Mesendoderm (in vitro differentiated cells): ENCODE measurements at regions not wholly inside any gene's neighbourhood (a gene's known extent, or its start where the extent isn't known, plus 50 kb on each side); places are given as distances from the start of the nearest gene placed in this dataset.

Experiments used
- DNase-seq: peaks from one replicate; pipeline ENCODE4 v3.0.0; 2013
- H2AK5ac ChIP-seq: 2 replicates; pipeline ENCODE4 v1.6.1; 2013; ENCODE audit warnings: low read length, inconsistent platforms
- H2BK120ac ChIP-seq: 2 replicates; pipeline ENCODE4 v1.6.1; 2013; ENCODE audit warnings: low read depth, mild to moderate bottlenecking, low read length, moderate library complexity, mixed read lengths
- H2BK15ac ChIP-seq: replicated peaks from 2 replicates; pipeline ENCODE4 v1.6.1; 2013; ENCODE audit warnings: low read depth, mild to moderate bottlenecking, moderate library complexity
- H2BK5ac ChIP-seq: 2 replicates; pipeline ENCODE4 v1.6.1; 2013; ENCODE audit warnings: low read length, inconsistent platforms
- H3K18ac ChIP-seq: 2 replicates; pipeline ENCODE4 v1.6.1; 2013; ENCODE audit warnings: mild to moderate bottlenecking, low read length, mixed read lengths
- H3K23ac ChIP-seq: one replicate; pipeline ENCODE4 v1.6.1; 2013; ENCODE audit warnings: low read length
- H3K27ac ChIP-seq: 2 replicates; pipeline ENCODE4 v1.5.1; 2013; ENCODE audit warnings: low read depth, mild to moderate bottlenecking, inconsistent platforms, low read length, moderate library complexity
- H3K27me3 ChIP-seq: 2 replicates; pipeline ENCODE4 v1.6.1; 2013; ENCODE audit warnings: low read length, control low read depth, mild to moderate bottlenecking, inconsistent platforms; ENCODE audit not compliant: insufficient read depth, poor library complexity
- H3K36me3 ChIP-seq: 2 replicates; pipeline ENCODE4 v1.6.1; 2013; ENCODE audit warnings: low read length, inconsistent platforms; ENCODE audit not compliant: control insufficient read depth, insufficient read depth
- H3K4ac ChIP-seq: one replicate; pipeline ENCODE4 v1.6.1; 2013; ENCODE audit warnings: low read depth, mild to moderate bottlenecking, low read length, moderate library complexity
- H3K4me1 ChIP-seq: 2 replicates; pipeline ENCODE4 v1.6.1; 2013; ENCODE audit warnings: low read depth, low read length, inconsistent platforms; ENCODE audit not compliant: control insufficient read depth
- H3K4me2 ChIP-seq: 2 replicates; pipeline ENCODE4 v1.6.1; 2013; ENCODE audit warnings: low read length
- H3K4me3 ChIP-seq: 2 replicates; pipeline ENCODE4 v1.5.1; 2013; ENCODE audit warnings: mild to moderate bottlenecking, low read length
- H3K56ac ChIP-seq: one replicate; pipeline ENCODE4 v1.6.1; 2013; ENCODE audit warnings: low read length
- H3K79me1 ChIP-seq: 2 replicates; pipeline ENCODE4 v1.6.1; 2013; ENCODE audit warnings: low read length, inconsistent platforms
- H3K79me2 ChIP-seq: 2 replicates; pipeline ENCODE4 v1.6.1; 2013; ENCODE audit warnings: mild to moderate bottlenecking, low read length; ENCODE audit not compliant: control insufficient read depth, insufficient read depth
- H3K9ac ChIP-seq: 2 replicates; pipeline ENCODE4 v1.6.1; 2013; ENCODE audit warnings: low read length, inconsistent platforms
- H4K5ac ChIP-seq: one replicate; pipeline ENCODE4 v1.6.1; 2013; ENCODE audit warnings: low read length
- H4K8ac ChIP-seq: one replicate; pipeline ENCODE4 v1.6.1; 2013; ENCODE audit warnings: low read depth, mild to moderate bottlenecking, control low read depth, low read length, moderate library complexity
- WGBS: extraction: QIAGEN DNeasy Blood & Tissue Kit; methylation state at CpG from one replicate; pipeline ENCODE4 v1.1.7; 2013; ENCODE audit warnings: low lambda C conversion rate, missing lambda C conversion rate; ENCODE audit not compliant: insufficient coverage; ENCODE audit errors: extremely low coverage; 5-methylcytosine and 5-hydroxymethylcytosine counted together

GRCh38 chr9:86531971-86532640 is 177.9 kb upstream of the TUT7 start:
- H3K18ac ChIP-seq, result no peak overlapping the region
- no peak overlapping the region for H3K4ac ChIP-seq
- no peak overlapping the region for H2BK120ac ChIP-seq
- H3K4me1 ChIP-seq, result no peaks in the 10 kb centered on the region
- no CpG with 5 or more reads among the region's 4 CpGs for WGBS
- H4K8ac ChIP-seq, result no peak overlapping the region
- H3K27me3 ChIP-seq, result no peaks in the 10 kb centered on the region
- H3K56ac ChIP-seq, result no peak overlapping the region
- no peak overlapping the region for H2BK5ac ChIP-seq
- no peaks in the 10 kb centered on the region for H3K79me1 ChIP-seq
- H3K79me2 ChIP-seq, result no peaks in the 10 kb centered on the region
- no peak overlapping the region for H3K4me2 ChIP-seq
- DNase-seq, result no peak
- no peak overlapping the region for H2AK5ac ChIP-seq
- no peak overlapping the region for H2BK15ac ChIP-seq
- H3K23ac ChIP-seq, result no peak overlapping the region
- no peak overlapping the region for H4K5ac ChIP-seq
- no peak overlapping the region for H3K27ac ChIP-seq
- H3K9ac ChIP-seq, result no peak overlapping the region
- H3K4me3 ChIP-seq, result no peak overlapping the region
- no peaks in the 10 kb centered on the region for H3K36me3 ChIP-seq

DNA sequence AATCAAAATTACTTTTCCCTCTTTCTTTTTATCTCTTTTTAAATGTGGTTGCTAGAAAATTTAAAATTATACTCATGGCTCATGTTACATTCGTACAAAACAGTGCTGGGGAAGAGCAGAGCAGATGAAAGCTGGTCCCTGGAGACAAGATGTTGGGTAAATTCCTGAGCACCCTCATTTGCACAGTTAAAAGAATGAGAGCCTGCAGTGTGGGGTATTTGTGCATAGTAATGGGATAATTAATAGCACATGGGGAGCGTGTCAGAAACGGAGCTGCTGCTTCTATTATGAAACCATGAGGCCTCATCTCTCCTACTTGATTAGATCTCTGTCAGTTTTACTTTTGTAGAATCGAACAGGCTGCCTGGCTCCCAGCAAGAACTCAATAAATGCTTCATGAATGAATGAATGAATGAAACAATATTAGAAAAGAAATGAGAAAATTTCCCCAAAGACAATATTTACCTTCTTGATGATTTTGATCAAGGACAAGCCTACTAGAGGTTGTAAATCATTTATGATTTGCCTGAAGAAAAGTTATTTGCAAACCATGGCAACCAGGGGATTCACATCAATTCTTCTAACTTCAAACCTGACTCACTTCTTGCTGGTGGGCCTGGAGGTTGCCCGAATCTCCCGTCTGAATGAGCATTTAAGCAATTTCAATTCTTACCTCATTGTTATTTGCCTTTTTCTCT is 177.2 kb upstream of the TUT7 start:
- H3K9ac ChIP-seq, result no peak overlapping the region
- H3K4me3 ChIP-seq, result no peak overlapping the region
- H2BK5ac ChIP-seq, result no peak overlapping the region
- no peak overlapping the region for H2BK15ac ChIP-seq
- H3K79me1 ChIP-seq, result no peaks in the 10 kb centered on the region
- DNase-seq, result no peak
- H3K4ac ChIP-seq, result no peak overlapping the region
- no peak overlapping the region for H3K27ac ChIP-seq
- no peak overlapping the region for H2AK5ac ChIP-seq
- no peaks in the 10 kb centered on the region for H3K79me2 ChIP-seq
- H3K36me3 ChIP-seq, result no peaks in the 10 kb centered on the region
- H3K56ac ChIP-seq, result no peak overlapping the region
- no peak overlapping the region for H4K5ac ChIP-seq
- no peaks in the 10 kb centered on the region for H3K4me1 ChIP-seq
- H3K27me3 ChIP-seq, result no peaks in the 10 kb centered on the region
- H3K4me2 ChIP-seq, result no peak overlapping the region
- H3K23ac ChIP-seq, result no peak overlapping the region
- no CpG with 5 or more reads among the region's 6 CpGs for WGBS
- no peak overlapping the region for H2BK120ac ChIP-seq
- no peak overlapping the region for H3K18ac ChIP-seq
- H4K8ac ChIP-seq, result no peak overlapping the region

GRCh38 chr9:86529496-86530275 is 175.5 kb upstream of the TUT7 start:
- Histone ChIP-seq H2BK15ac (no peak overlapping the region), H3K79me2 (no peaks in the 10 kb centered on the region), H3K4me1 (no peaks in the 10 kb centered on the region), H3K27ac (no peak overlapping the region), H2BK5ac (no peak overlapping the region), H3K36me3 (no peaks in the 10 kb centered on the region), H4K5ac (no peak overlapping the region), H4K8ac (no peak overlapping the region), H3K4me2 (no peak overlapping the region), H3K4me3 (no peak overlapping the region), H2AK5ac (no peak overlapping the region), H3K18ac (no peak overlapping the region), H2BK120ac (no peak overlapping the region), H3K56ac (no peak overlapping the region), H3K4ac (no peak overlapping the region), H3K23ac (no peak overlapping the region), H3K79me1 (no peaks in the 10 kb centered on the region), H3K9ac (no peak overlapping the region), H3K27me3 (no peaks in the 10 kb centered on the region)
- DNase-seq, result peak; percentile 6
- no CpG with 5 or more reads among the region's 4 CpGs for WGBS

DNA sequence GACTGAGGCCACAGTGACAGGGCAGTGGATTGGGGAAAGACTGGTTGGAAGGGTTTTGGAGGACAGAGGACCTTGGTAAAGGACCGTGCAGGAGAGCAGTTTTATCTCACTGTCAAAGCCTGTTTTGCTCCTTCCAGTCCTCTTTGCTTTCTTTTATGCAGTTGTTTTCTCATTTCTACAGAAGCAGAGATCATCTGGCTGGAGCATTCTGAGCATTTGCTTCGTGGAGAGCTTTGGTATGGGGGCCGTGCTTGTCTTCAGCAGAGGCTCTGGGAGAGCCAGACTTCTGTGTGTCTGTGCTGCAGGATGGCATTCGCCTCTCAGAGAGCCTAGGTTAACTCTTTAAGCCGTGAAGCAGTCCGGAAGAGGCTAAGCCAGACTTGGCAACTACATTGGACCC is 171.8 kb upstream of the TUT7 start:
- Histone ChIP-seq H3K36me3 (no peaks in the 10 kb centered on the region), H3K27me3 (no peaks in the 10 kb centered on the region), H4K5ac (no peak overlapping the region), H3K4ac (no peak overlapping the region), H3K56ac (no peak overlapping the region), H2BK5ac (no peak overlapping the region), H4K8ac (no peak overlapping the region), H3K18ac (no peak overlapping the region), H3K4me2 (no peak overlapping the region), H3K79me1 (no peaks in the 10 kb centered on the region), H3K9ac (no peak overlapping the region), H3K79me2 (no peaks in the 10 kb centered on the region), H3K27ac (no peak overlapping the region), H2BK120ac (no peak overlapping the region), H3K23ac (no peak overlapping the region), H2BK15ac (no peak overlapping the region), H3K4me1 (no peaks in the 10 kb centered on the region), H3K4me3 (no peak overlapping the region), H2AK5ac (no peak overlapping the region)
- WGBS, result no CpG with 5 or more reads among the region's 6 CpGs
- no peak for DNase-seq

GRCh38 chr9:86525182-86525581 is 171.0 kb upstream of the TUT7 start:
- H3K79me2 ChIP-seq, result no peaks in the 10 kb centered on the region
- H2BK120ac ChIP-seq, result no peak overlapping the region
- H3K56ac ChIP-seq, result no peak overlapping the region
- H3K9ac ChIP-seq, result no peak overlapping the region
- H3K4me3 ChIP-seq, result no peak overlapping the region
- H3K4ac ChIP-seq, result no peak overlapping the region
- H3K27me3 ChIP-seq, result no peaks in the 10 kb centered on the region
- DNase-seq, result peak; percentile 3
- H3K4me2 ChIP-seq, result no peak overlapping the region
- H2BK5ac ChIP-seq, result no peak overlapping the region
- no peak overlapping the region for H4K5ac ChIP-seq
- no peaks in the 10 kb centered on the region for H3K79me1 ChIP-seq
- H3K18ac ChIP-seq, result no peak overlapping the region
- no CpG with 5 or more reads among the region's 5 CpGs for WGBS
- no peak overlapping the region for H2AK5ac ChIP-seq
- H2BK15ac ChIP-seq, result no peak overlapping the region
- no peak overlapping the region for H3K27ac ChIP-seq
- no peak overlapping the region for H4K8ac ChIP-seq
- no peak overlapping the region for H3K23ac ChIP-seq
- no peaks in the 10 kb centered on the region for H3K36me3 ChIP-seq
- no peaks in the 10 kb centered on the region for H3K4me1 ChIP-seq
